D341Med (cell line): ENCODE measurements at regions not wholly inside any gene's neighbourhood (a gene's known extent, or its start where the extent isn't known, plus 50 kb on each side); places are given as distances from the start of the nearest gene placed in this dataset.
A peak's percentile ranks its signal among the peaks of the same experiment; 100 is the strongest.
"Not testable (repeated sequence)": the region's sequence is repeated elsewhere in the genome, so short reads cannot be mapped to it uniquely, and the experiment has no call there.

Source experiments
- DNase-seq: peaks from one replicate; pipeline ENCODE4 v3.0.0; 2012; ENCODE audit warnings: low spot score

- DNase-seq: no peak
These were observed 175.5 kb downstream of the AKAIN1 start for GRCh38 chr18:5021558-5021957.

- no peak for DNase-seq
These were observed 181.8 kb downstream of the AKAIN1 start for GRCh38 chr18:5015213-5015612.

GRCh38 chr18:5004031-5004820, 192.8 kb downstream of the AKAIN1 start:
- not testable (repeated sequence) for DNase-seq

- no peak for DNase-seq
These were observed 202.3 kb downstream of the AKAIN1 start for GRCh38 chr18:4994710-4995109.

- DNase-seq: no peak
These were observed 209.3 kb downstream of the AKAIN1 start for GRCh38 chr18:4987452-4988405.

GRCh38 chr18:4986677-4987076, 210.4 kb downstream of the AKAIN1 start:
- no peak for DNase-seq

GRCh38 chr18:4986066-4986465, 211.0 kb downstream of the AKAIN1 start:
- DNase-seq: no peak

GRCh38 chr18:4961121-4961909, 235.7 kb downstream of the AKAIN1 start:
- DNase-seq: no peak

- DNase-seq: no peak
These were observed 236.5 kb downstream of the AKAIN1 start for GRCh38 chr18:4960578-4960977.

- no peak for DNase-seq
These were observed 265.8 kb downstream of the AKAIN1 start for GRCh38 chr18:4931209-4931608.

- no peak for DNase-seq
These were observed 275.5 kb downstream of the AKAIN1 start for GRCh38 chr18:4921548-4921947.

- DNase-seq: not testable (repeated sequence)
These were observed 279.5 kb downstream of the AKAIN1 start for GRCh38 chr18:4917509-4917908.

GRCh38 chr18:4908328-4908727, 288.7 kb downstream of the AKAIN1 start:
- peak; percentile 54 for DNase-seq

GRCh38 chr18:4906856-4907255, 290.2 kb downstream of the AKAIN1 start:
- no peak for DNase-seq

- peak; percentile 59 for DNase-seq
These were observed 308.6 kb downstream of the AKAIN1 start for GRCh38 chr18:4888251-4889040.

GRCh38 chr18:4878480-4878879, 318.6 kb downstream of the AKAIN1 start:
- DNase-seq: no peak

GRCh38 chr18:4871197-4871596, 325.9 kb downstream of the AKAIN1 start:
- DNase-seq: no peak

- DNase-seq: no peak
These were observed 326.8 kb downstream of the AKAIN1 start for GRCh38 chr18:4870177-4870773.

GRCh38 chr18:4869155-4869554, 327.9 kb downstream of the AKAIN1 start:
- no peak for DNase-seq

GRCh38 chr18:4858379-4859127, 338.5 kb downstream of the AKAIN1 start:
- no peak for DNase-seq
